Esophagus muscularis mucosa (tissue), 3 donors: ENCODE measurements at regions not wholly inside any gene's neighbourhood (a gene's known extent, or its start where the extent isn't known, plus 50 kb on each side); places are given as distances from the start of the nearest gene placed in this dataset.

Source experiments
- CTCF ChIP-seq, 3 experiments: fragments of 200-600 bp in 2 of 3; fragments of 450-650 bp in 1 of 3; sonication (generic) in 2 of 3; IDR thresholded peaks; one replicate each; pipeline ENCODE4 v1.5.1; 2017 to 2019; ENCODE audit warnings: antibody characterized with exemption in 3 of 3, mild to moderate bottlenecking in 2 of 3, moderate library complexity in 1 of 3
- POLR2A ChIP-seq: fragments of 450-650 bp; IDR thresholded peaks from one replicate; pipeline ENCODE4 v1.6.1; 2017; ENCODE audit warnings: antibody characterized with exemption, moderate library complexity, mild to moderate bottlenecking, low read depth
- POLR2AphosphoS5 ChIP-seq, 2 donors: sonication (generic); formaldehyde crosslinking; IDR thresholded peaks; one replicate each; pipeline ENCODE4 v1.6.1; 2017; ENCODE audit warnings: antibody characterized with exemption in 2 of 2

DNA sequence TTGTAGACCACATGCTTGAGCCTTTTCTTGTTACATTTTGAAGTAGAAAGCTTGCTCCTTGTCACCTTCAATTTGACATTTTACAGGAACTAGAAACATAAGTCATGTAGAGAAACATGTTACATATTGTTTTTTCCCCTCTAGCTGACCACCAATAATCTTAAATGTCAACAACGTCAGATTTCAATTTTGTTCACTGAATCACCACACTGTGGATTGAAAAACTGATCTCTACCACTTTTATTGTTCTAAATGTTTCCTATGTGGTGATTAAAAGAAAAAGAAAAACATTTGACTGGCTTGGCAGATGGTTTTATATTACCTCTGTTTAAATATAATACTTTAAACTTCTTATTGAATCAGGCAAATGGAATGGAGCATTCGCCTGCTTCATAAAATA is 87.7 kb downstream of the DSEL start:
- no peak for TF ChIP-seq POLR2A
- TF ChIP-seq POLR2AphosphoS5 (IDR thresholded peaks at IDR 0.05), result no peak
- no peak for TF ChIP-seq CTCF (IDR thresholded peaks at IDR 0.05)
